Hepatocyte (in vitro differentiated cells): ENCODE measurements at regions not wholly inside any gene's neighbourhood (a gene's known extent, or its start where the extent isn't known, plus 50 kb on each side); places are given as distances from the start of the nearest gene placed in this dataset.

ENCODE experiments used
- CTCF ChIP-seq: fragments of 200-600 bp; sonication (generic); IDR thresholded peaks from 2 replicates; pipeline ENCODE4 v1.5.1; 2016; ENCODE audit warnings: antibody characterized with exemption, mild to moderate bottlenecking; ENCODE audit not compliant: poor library complexity
- EZH2 ChIP-seq: fragments of 200-600 bp; sonication (generic); IDR thresholded peaks from 2 replicates; pipeline ENCODE4 v1.6.1; 2016; ENCODE audit warnings: antibody characterized with exemption, mild to moderate bottlenecking, borderline replicate concordance

GRCh38 chr1:87508247-87508787 lies 179.6 kb downstream of the LMO4 start:
- TF ChIP-seq EZH2 (no peak), CTCF (no peak)
